Caco-2 (cell line): ENCODE measurements at regions not wholly inside any gene's neighbourhood (a gene's known extent, or its start where the extent isn't known, plus 50 kb on each side); places are given as distances from the start of the nearest gene placed in this dataset.

Source experiments
- BruUV-seq: library from RNA; stranded (reverse); fragments of 400-500 nt; replicated peaks from 2 replicates; lab custom pipeline; 2021; lab: Mats Ljungman, UMichigan
- CTCF ChIA-PET: fragments of 300-600 bp; sonication (Branson Sonifier 250); formaldehyde crosslinking; loops from one replicate; lab custom pipeline; 2022; ENCODE audit warnings: antibody characterized with exemption; lab: Charles Lee
- POLR2A ChIA-PET: fragments of 300-600 bp; sonication (Branson Sonifier 250); formaldehyde crosslinking; loops from one replicate; lab custom pipeline; 2022; ENCODE audit warnings: antibody characterized with exemption; lab: Charles Lee
- DNase-seq, 2 experiments: peaks; one replicate each; pipeline versions ENCODE4 v3.0.0 to v3.0.0-alpha.2; 2020 to 2022
- H3K27me3 ChIP-seq: replicated peaks from 2 replicates; pipeline ENCODE4 v1.6.0; 2011; ENCODE audit warnings: low read length; ENCODE audit not compliant: control insufficient read depth, insufficient read depth
- H3K36me3 ChIP-seq: 2 replicates; pipeline ENCODE4 v1.5.1; 2011; ENCODE audit warnings: low read length; ENCODE audit not compliant: control insufficient read depth, insufficient read depth
- H3K4me1 ChIP-seq: fragments of 250-450 bp; sonication (Bioruptor Pico); 2 replicates; pipeline ENCODE4 v1.5.1; 2020; ENCODE audit warnings: mild to moderate bottlenecking
- H3K4me3 ChIP-seq: 2 replicates; pipeline ENCODE4 v1.5.1; 2011; ENCODE audit warnings: low read depth, mild to moderate bottlenecking, control low read depth, low read length
- H3K9me3 ChIP-seq: fragments of 250-450 bp; sonication (Bioruptor Pico); 2 replicates; pipeline ENCODE4 v1.5.1; 2020; ENCODE audit warnings: mild to moderate bottlenecking, moderate library complexity
- H3K27ac Mint-ChIP-seq: one replicate; pipeline ENCODE4 v1.8.0; 2022; ENCODE audit warnings: mixed read lengths; ENCODE audit not compliant: unreplicated experiment
- H3K27me3 Mint-ChIP-seq: one replicate; pipeline ENCODE4 v1.8.0; 2022; ENCODE audit warnings: mixed read lengths; ENCODE audit not compliant: insufficient read depth, unreplicated experiment
- H3K36me3 Mint-ChIP-seq: one replicate; pipeline ENCODE4 v1.8.0; 2022; ENCODE audit warnings: mild to moderate bottlenecking, mixed read lengths; ENCODE audit not compliant: insufficient read depth, unreplicated experiment
- H3K4me1 Mint-ChIP-seq: one replicate; pipeline ENCODE4 v1.8.0; 2022; ENCODE audit warnings: low read depth, mixed read lengths; ENCODE audit not compliant: unreplicated experiment
- H3K4me3 Mint-ChIP-seq: one replicate; pipeline ENCODE4 v1.8.0; 2022; ENCODE audit warnings: mild to moderate bottlenecking, moderate library complexity, mixed read lengths; ENCODE audit not compliant: unreplicated experiment
- H3K9me3 Mint-ChIP-seq: one replicate; pipeline ENCODE4 v1.8.0; 2022; ENCODE audit warnings: mixed read lengths; ENCODE audit not compliant: unreplicated experiment
- CTCF ChIP-seq, 2 experiments: fragments of 200-600 bp in 1 of 2; IDR thresholded peaks; 1 replicate in 1 of 2; 2 replicates in 1 of 2; pipeline versions ENCODE4 v1.5.1 to v1.8.0; 2011 to 2022; ENCODE audit warnings: antibody characterized with exemption in 1 of 2, control low read depth in 1 of 2, inconsistent platforms in 1 of 2, low read depth in 1 of 2, low read length in 1 of 2, mild to moderate bottlenecking in 1 of 2, moderate library complexity in 1 of 2; ENCODE audit not compliant: insufficient read depth in 1 of 2, severe bottlenecking in 1 of 2, unreplicated experiment in 1 of 2
- intact Hi-C: fragments of 100-400 bp; cut with micrococcal nuclease; formaldehyde crosslinking; loops from one replicate; pipeline ENCODE4 v1.10.0; 2022; ENCODE audit not compliant: unreplicated experiment

GRCh38 chr4:144338834-144339233 is 198.3 kb upstream of the GYPA start:
- DNase-seq: peak; percentile 46 to 49
- Mint-ChIP-seq H3K4me1 (peaks cover 26% of the 10 kb centered on the region), H3K4me3 (peak overlapping the region; percentile 56), H3K36me3 (peaks cover 5% of the 10 kb centered on the region), H3K9me3 (peaks cover 34% of the 10 kb centered on the region), H3K27ac (peak overlapping the region; percentile 87), H3K27me3 (no peaks in the 10 kb centered on the region)
- no TSS peak for BruUV-seq
- TF ChIP-seq CTCF (IDR thresholded peaks at IDR 0.05; ENCODE audit: insufficient read depth in 1 of 2, low read depth in 1 of 2, low read length in 1 of 2, severe bottlenecking in 1 of 2, unreplicated experiment in 1 of 2): no peak
- Histone ChIP-seq H3K9me3 (no peaks in the 10 kb centered on the region), H3K4me3 (no peak overlapping the region), H3K36me3 (no peaks in the 10 kb centered on the region), H3K4me1 (peaks cover 19% of the 10 kb centered on the region), H3K27me3 (no peaks in the 10 kb centered on the region)
- CTCF ChIA-PET: no interaction called here
- POLR2A ChIA-PET: no interaction called here
- intact Hi-C loops: loop anchor here (10.0 kb wide), 1 partner anchor 164 kb away; no protein-coding TSS in a partner anchor

- H3K27me3 Mint-ChIP-seq: no peaks in the 10 kb centered on the region
- H3K36me3 Mint-ChIP-seq: peaks cover 5% of the 10 kb centered on the region
- peaks cover 26% of the 10 kb centered on the region for H3K4me1 Mint-ChIP-seq
- H3K9me3 ChIP-seq: no peaks in the 10 kb centered on the region
- H3K27me3 ChIP-seq: no peaks in the 10 kb centered on the region
- H3K4me1 ChIP-seq: peaks cover 19% of the 10 kb centered on the region
- no peaks in the 10 kb centered on the region for H3K36me3 ChIP-seq
- H3K27ac Mint-ChIP-seq: no peak overlapping the region
- H3K9me3 Mint-ChIP-seq: peaks cover 41% of the 10 kb centered on the region
- TF ChIP-seq CTCF (IDR thresholded peaks at IDR 0.05; ENCODE audit: insufficient read depth in 1 of 2, low read depth in 1 of 2, low read length in 1 of 2, severe bottlenecking in 1 of 2, unreplicated experiment in 1 of 2): no peak
- ChIA-PET CTCF (no interaction called here), POLR2A (no interaction called here)
- H3K4me3 ChIP-seq: no peak overlapping the region
- no peak overlapping the region for H3K4me3 Mint-ChIP-seq
- intact Hi-C loops: no loop called here
- no TSS peak for BruUV-seq
- no peak for DNase-seq
Observed at GRCh38 chr4:144340931-144341330, 200.4 kb upstream of the GYPA start.

GRCh38 chr4:144342949-144343760 is 202.6 kb upstream of the GYPA start:
- Histone ChIP-seq H3K4me1 (peaks cover 14% of the 10 kb centered on the region), H3K4me3 (no peak overlapping the region), H3K9me3 (no peaks in the 10 kb centered on the region), H3K27me3 (no peaks in the 10 kb centered on the region), H3K36me3 (no peaks in the 10 kb centered on the region)
- intact Hi-C loops: no loop called here
- BruUV-seq: no TSS peak
- Mint-ChIP-seq H3K9me3 (peaks cover 41% of the 10 kb centered on the region), H3K36me3 (peaks cover 5% of the 10 kb centered on the region), H3K4me3 (no peak overlapping the region), H3K27ac (no peak overlapping the region), H3K4me1 (peaks cover 15% of the 10 kb centered on the region), H3K27me3 (no peaks in the 10 kb centered on the region)
- no peak for TF ChIP-seq CTCF (IDR thresholded peaks at IDR 0.05; ENCODE audit: insufficient read depth in 1 of 2, low read depth in 1 of 2, low read length in 1 of 2, severe bottlenecking in 1 of 2, unreplicated experiment in 1 of 2)
- ChIA-PET CTCF (no interaction called here), POLR2A (no interaction called here)
- DNase-seq: no peak
